Sigmoid colon (tissue), 4 donors: ENCODE measurements at regions not wholly inside any gene's neighbourhood (a gene's known extent, or its start where the extent isn't known, plus 50 kb on each side); places are given as distances from the start of the nearest gene placed in this dataset.

Source experiments
- CTCF ChIP-seq, 4 experiments: fragments of 450-650 bp in 3 of 4; fragments of 200-600 bp in 1 of 4; IDR thresholded peaks; one replicate each; pipeline ENCODE4 v1.5.1; 2016 to 2019; ENCODE audit warnings: antibody characterized with exemption in 4 of 4, mild to moderate bottlenecking in 3 of 4, moderate library complexity in 2 of 4
- POLR2A ChIP-seq, 2 donors: fragments of 450-650 bp; IDR thresholded peaks; one replicate each; pipeline ENCODE4 v1.6.1; 2016; ENCODE audit warnings: antibody characterized with exemption in 2 of 2, mild to moderate bottlenecking in 2 of 2, moderate library complexity in 2 of 2
- POLR2AphosphoS5 ChIP-seq, 4 donors: sonication (generic); formaldehyde crosslinking; IDR thresholded peaks; one replicate each; pipeline ENCODE4 v1.6.1; 2017; ENCODE audit warnings: antibody characterized with exemption in 4 of 4

- TF ChIP-seq CTCF (IDR thresholded peaks at IDR 0.05) = no peak
- TF ChIP-seq POLR2AphosphoS5 (IDR thresholded peaks at IDR 0.05) = no peak
- no peak for TF ChIP-seq POLR2A (IDR thresholded peaks at IDR 0.05)
Measured at GRCh38 chr14:66009089-66009488, 477.1 kb upstream of the CCDC196 start.
